ENCODE measurements at regions not wholly inside any gene's neighbourhood (a gene's known extent, or its start where the extent isn't known, plus 50 kb on each side); places are given as distances from the start of the nearest gene placed in this dataset.

DNA sequence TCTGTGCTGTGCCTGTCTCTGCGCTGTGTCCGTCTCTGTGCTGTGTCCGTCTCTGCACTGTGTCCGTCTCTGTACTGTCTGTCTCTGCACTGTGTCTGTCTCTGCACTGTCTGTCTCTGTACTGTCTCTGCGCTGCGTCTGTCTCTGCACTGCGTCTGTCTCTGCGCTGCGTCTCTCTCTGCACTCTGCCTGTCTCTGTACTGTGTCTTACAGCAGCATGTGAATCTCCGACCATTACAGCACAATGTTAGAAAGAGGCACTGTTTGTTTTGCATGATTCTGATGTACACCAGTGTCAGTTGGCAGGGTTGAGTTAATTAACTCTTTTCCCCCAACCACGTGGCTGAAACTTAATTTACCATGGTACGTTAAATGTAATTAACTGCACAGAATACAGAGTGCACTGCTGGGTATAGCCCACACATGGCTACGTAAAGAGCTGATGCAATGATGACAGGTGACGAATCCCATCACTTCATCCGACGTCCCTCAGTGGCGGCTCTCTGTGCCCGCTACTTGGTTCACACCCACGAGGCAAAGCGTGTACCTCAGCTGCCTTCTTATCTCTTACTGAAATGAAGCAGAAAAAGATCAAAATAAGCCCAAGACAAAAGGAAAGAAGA, 127.7 kb upstream of the SFSWAP start:
- WGBS, 2 donors, result 65 to 75% methylated on average over 20 of the region's 20 CpGs
- intact Hi-C loops (cut with DNase I; ENCODE audit: low total_unique reads), result no loop called here
- TF ChIP-seq, protein P1, sequence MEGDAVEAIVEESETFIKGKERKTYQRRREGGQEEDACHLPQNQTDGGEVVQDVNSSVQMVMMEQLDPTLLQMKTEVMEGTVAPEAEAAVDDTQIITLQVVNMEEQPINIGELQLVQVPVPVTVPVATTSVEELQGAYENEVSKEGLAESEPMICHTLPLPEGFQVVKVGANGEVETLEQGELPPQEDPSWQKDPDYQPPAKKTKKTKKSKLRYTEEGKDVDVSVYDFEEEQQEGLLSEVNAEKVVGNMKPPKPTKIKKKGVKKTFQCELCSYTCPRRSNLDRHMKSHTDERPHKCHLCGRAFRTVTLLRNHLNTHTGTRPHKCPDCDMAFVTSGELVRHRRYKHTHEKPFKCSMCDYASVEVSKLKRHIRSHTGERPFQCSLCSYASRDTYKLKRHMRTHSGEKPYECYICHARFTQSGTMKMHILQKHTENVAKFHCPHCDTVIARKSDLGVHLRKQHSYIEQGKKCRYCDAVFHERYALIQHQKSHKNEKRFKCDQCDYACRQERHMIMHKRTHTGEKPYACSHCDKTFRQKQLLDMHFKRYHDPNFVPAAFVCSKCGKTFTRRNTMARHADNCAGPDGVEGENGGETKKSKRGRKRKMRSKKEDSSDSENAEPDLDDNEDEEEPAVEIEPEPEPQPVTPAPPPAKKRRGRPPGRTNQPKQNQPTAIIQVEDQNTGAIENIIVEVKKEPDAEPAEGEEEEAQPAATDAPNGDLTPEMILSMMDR (IDR thresholded peaks at IDR 0.05), result no peak
- no peak for TF ChIP-seq POLR2A (IDR thresholded peaks at IDR 0.05)
- H3K4me3 ChIP-seq (ENCODE audit: low read depth, poor library complexity, severe bottlenecking), result no peak overlapping the region
- no peak for DNase-seq (ENCODE audit: low spot score in 2 of 2)

- no peak for DNase-seq (ENCODE audit: low spot score in 2 of 2)
- no peak for TF ChIP-seq POLR2A (IDR thresholded peaks at IDR 0.05)
- TF ChIP-seq, protein P1 (IDR thresholded peaks at IDR 0.05), result no peak
- intact Hi-C loops (cut with DNase I; ENCODE audit: low total_unique reads), result no loop called here
- WGBS, 2 donors, result 86 to 95% methylated on average over 4 to 9 of the region's 9 CpGs
- no peak overlapping the region for H3K4me3 ChIP-seq (ENCODE audit: low read depth, poor library complexity, severe bottlenecking)
Measured at GRCh38 chr12:131586269-131586668, 124.6 kb upstream of the SFSWAP start.

DNA sequence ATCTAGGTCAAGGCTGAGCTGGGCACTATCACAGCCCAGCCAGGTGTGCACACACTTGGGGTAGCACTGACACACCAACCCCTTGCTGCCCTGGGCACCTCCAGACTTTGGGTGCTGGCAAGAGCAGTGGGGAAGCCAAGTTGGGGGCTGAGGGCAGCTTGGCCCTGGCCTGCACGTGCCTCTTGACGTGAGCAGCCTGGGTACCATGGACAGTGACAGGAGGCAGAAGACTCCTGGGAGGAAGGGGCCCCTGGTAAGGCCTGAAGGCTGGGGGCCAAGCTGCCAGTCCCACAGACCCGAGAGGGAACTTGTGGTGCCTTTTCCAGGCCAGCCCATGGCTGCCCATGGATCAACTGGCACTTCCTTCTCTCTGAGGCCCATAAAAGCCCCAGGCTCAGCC, 124.1 kb upstream of the SFSWAP start:
- H3K4me3 ChIP-seq (ENCODE audit: low read depth, poor library complexity, severe bottlenecking), result no peak overlapping the region
- no peak for DNase-seq (ENCODE audit: low spot score in 2 of 2)
- WGBS, 2 donors, result 79 to 86% methylated on average over 3 of the region's 3 CpGs
- intact Hi-C loops (cut with DNase I; ENCODE audit: low total_unique reads), result no loop called here
- no peak for TF ChIP-seq POLR2A (IDR thresholded peaks at IDR 0.05)
- TF ChIP-seq, protein P1 (IDR thresholded peaks at IDR 0.05), result no peak

GRCh38 chr12:131587565-131587964, 123.3 kb upstream of the SFSWAP start:
- DNase-seq (ENCODE audit: low spot score in 2 of 2), result no peak

DNA sequence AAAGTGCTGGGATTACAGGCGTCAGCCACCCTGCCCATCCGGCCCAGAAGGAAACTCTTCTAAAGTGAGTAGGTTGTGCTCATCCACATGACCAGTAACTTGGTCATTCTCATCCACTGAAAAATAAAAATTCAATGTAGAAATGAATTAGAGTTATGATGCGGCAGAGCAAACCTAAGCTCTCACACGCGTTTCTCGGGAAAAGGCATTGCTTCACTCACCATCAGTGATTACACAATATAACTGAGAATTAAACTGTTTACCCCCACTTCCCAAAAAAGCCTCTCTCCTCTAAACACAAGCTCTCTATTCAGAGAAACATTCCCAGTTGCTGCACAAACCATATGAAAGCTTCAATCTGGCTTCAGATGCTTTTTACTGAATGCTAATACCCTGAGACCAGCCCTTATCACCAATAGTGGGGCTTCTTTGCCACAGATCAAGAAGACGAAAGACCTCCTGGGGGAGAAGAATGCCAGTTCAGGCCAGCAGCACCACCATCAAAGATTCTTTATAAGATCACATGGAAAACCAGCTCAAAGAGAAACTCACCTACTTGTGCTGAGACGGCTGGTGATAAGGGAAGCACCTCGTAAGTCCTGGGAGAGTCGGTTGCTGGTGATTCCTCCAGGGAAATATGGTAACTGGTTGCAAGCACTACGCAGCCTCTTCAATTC, 121.5 kb upstream of the SFSWAP start:
- DNase-seq (ENCODE audit: low spot score in 2 of 2), result no peak
- TF ChIP-seq POLR2A (IDR thresholded peaks at IDR 0.05), result no peak
- TF ChIP-seq, protein P1 (IDR thresholded peaks at IDR 0.05), result no peak
- 72 to 81% methylated on average over 11 of the region's 11 CpGs for WGBS, 2 donors
- intact Hi-C loops (cut with DNase I; ENCODE audit: low total_unique reads), result no loop called here
- H3K4me3 ChIP-seq (ENCODE audit: low read depth, poor library complexity, severe bottlenecking), result no peak overlapping the region

More at GRCh38 chr12:131587565-131587964, 123.3 kb upstream of the SFSWAP start:
- no peak overlapping the region for H3K4me3 ChIP-seq (ENCODE audit: low read depth, poor library complexity, severe bottlenecking)
- TF ChIP-seq POLR2A (IDR thresholded peaks at IDR 0.05), result no peak
- TF ChIP-seq, protein P1 (IDR thresholded peaks at IDR 0.05), result no peak
- WGBS, 2 donors, result 79 to 82% methylated on average over 11 of the region's 11 CpGs
- intact Hi-C loops (cut with DNase I; ENCODE audit: low total_unique reads), result no loop called here

Data from lower leg skin (tissue), 4 donors.